Hepatocyte (in vitro differentiated cells): ENCODE measurements at regions not wholly inside any gene's neighbourhood (a gene's known extent, or its start where the extent isn't known, plus 50 kb on each side); places are given as distances from the start of the nearest gene placed in this dataset.

Experiments
- EZH2 ChIP-seq: fragments of 200-600 bp; sonication (generic); IDR thresholded peaks from 2 replicates; pipeline ENCODE4 v1.6.1; 2016; ENCODE audit warnings: antibody characterized with exemption, mild to moderate bottlenecking, borderline replicate concordance
- EZH2phosphoT487 ChIP-seq: fragments of 200-600 bp; sonication (generic); IDR thresholded peaks from one replicate; pipeline ENCODE4 v1.6.1; 2018; ENCODE audit warnings: antibody characterized with exemption, mild to moderate bottlenecking, low read depth, moderate library complexity; ENCODE audit not compliant: unreplicated experiment, severe bottlenecking
- TF ChIP-seq, protein P1 (sequence below): fragments of 200-600 bp; sonication (generic); IDR thresholded peaks from 2 replicates; pipeline ENCODE4 v1.5.1; 2016; ENCODE audit warnings: antibody characterized with exemption, mild to moderate bottlenecking; ENCODE audit not compliant: poor library complexity

DNA sequence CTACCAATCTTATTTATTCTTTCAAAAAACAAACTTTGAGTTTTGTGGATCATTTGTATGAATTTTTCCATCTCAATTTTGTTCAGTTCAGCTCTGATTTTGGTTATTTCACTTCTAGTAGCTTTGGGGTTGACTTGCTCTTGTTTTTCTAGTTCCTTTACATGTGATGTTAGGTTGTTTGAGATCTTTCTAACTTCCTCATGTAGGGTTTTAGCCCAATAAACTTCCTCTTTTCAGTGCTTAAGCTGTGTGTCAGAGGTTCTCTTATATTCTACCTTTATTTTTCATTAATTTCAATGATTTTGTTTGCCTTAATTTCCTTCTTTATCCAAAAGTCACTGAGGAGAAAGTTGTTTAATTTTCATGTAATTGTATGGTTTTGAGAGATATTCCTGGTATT, 860.4 kb upstream of the FBXO33 start:
- TF ChIP-seq EZH2 (no peak), EZH2phosphoT487 (no peak)
- TF ChIP-seq, protein P1, sequence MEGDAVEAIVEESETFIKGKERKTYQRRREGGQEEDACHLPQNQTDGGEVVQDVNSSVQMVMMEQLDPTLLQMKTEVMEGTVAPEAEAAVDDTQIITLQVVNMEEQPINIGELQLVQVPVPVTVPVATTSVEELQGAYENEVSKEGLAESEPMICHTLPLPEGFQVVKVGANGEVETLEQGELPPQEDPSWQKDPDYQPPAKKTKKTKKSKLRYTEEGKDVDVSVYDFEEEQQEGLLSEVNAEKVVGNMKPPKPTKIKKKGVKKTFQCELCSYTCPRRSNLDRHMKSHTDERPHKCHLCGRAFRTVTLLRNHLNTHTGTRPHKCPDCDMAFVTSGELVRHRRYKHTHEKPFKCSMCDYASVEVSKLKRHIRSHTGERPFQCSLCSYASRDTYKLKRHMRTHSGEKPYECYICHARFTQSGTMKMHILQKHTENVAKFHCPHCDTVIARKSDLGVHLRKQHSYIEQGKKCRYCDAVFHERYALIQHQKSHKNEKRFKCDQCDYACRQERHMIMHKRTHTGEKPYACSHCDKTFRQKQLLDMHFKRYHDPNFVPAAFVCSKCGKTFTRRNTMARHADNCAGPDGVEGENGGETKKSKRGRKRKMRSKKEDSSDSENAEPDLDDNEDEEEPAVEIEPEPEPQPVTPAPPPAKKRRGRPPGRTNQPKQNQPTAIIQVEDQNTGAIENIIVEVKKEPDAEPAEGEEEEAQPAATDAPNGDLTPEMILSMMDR, result no peak
